Activated T-cell treated with anti-CD3 and anti-CD28 coated beads, Interleukin-2, amount 50 U/mL, for 72 hours (primary cell): ENCODE measurements at regions not wholly inside any gene's neighbourhood (a gene's known extent, or its start where the extent isn't known, plus 50 kb on each side); places are given as distances from the start of the nearest gene placed in this dataset.
"Not testable (repeated sequence)": the region's sequence is repeated elsewhere in the genome, so short reads cannot be mapped to it uniquely, and the experiment has no call there.

Experiments used
- ATAC-seq, 2 donors: fragments of 150-1000 bp; cut with Tn5 transposase; replicated peaks in 1 of 2; 2 replicates each; pipeline ENCODE4 v1.10.0; 2021; ENCODE audit warnings: moderate library complexity in 2 of 2, mild to moderate bottlenecking in 1 of 2
- DNase-seq, 2 donors: peaks; one replicate each; pipeline ENCODE4 v3.0.0; 2021 to 2022; ENCODE audit warnings: mixed read lengths in 1 of 2
- H3K27ac Mint-ChIP-seq: one replicate; pipeline ENCODE4 v1.8.0; 2022; ENCODE audit warnings: mild to moderate bottlenecking, moderate library complexity, mixed read lengths
- H3K27me3 Mint-ChIP-seq: one replicate; pipeline ENCODE4 v1.8.0; 2022; ENCODE audit warnings: low read depth, mixed read lengths
- H3K36me3 Mint-ChIP-seq, 2 donors: one replicate each; pipeline ENCODE4 v1.8.0; 2022; ENCODE audit warnings: mixed read lengths in 2 of 2, mild to moderate bottlenecking in 1 of 2; ENCODE audit not compliant: insufficient read depth in 2 of 2
- H3K4me1 Mint-ChIP-seq: one replicate; pipeline ENCODE4 v1.8.0; 2022; ENCODE audit warnings: low read depth, mixed read lengths
- H3K4me3 Mint-ChIP-seq, 2 donors: one replicate each; pipeline ENCODE4 v1.8.0; 2022; ENCODE audit warnings: mild to moderate bottlenecking in 2 of 2, mixed read lengths in 2 of 2, moderate library complexity in 2 of 2
- H3K9me3 Mint-ChIP-seq, 2 donors: one replicate each; pipeline ENCODE4 v1.8.0; 2022; ENCODE audit warnings: mixed read lengths in 2 of 2

- no peaks in the 10 kb centered on the region for H3K27me3 Mint-ChIP-seq
- H3K9me3 Mint-ChIP-seq = peaks cover 0 to 3% of the 10 kb centered on the region in 2 donors
- no peak overlapping the region for H3K27ac Mint-ChIP-seq
- peaks cover 16% of the 10 kb centered on the region for H3K4me1 Mint-ChIP-seq
- no peak for DNase-seq
- ATAC-seq = no peak
- H3K4me3 Mint-ChIP-seq = no peak overlapping the region
- peaks cover 0 to 2% of the 10 kb centered on the region in 2 donors for H3K36me3 Mint-ChIP-seq
Observed at GRCh38 chr17:77620282-77620681, 338.2 kb upstream of the TNRC6C start.

GRCh38 chr17:77622084-77622483 is 336.4 kb upstream of the TNRC6C start:
- not testable (repeated sequence) for H3K27me3 Mint-ChIP-seq, H3K9me3 Mint-ChIP-seq, H3K4me3 Mint-ChIP-seq, DNase-seq, H3K36me3 Mint-ChIP-seq, ATAC-seq, H3K27ac Mint-ChIP-seq
- H3K4me1 Mint-ChIP-seq = peaks cover 16% of the 10 kb centered on the region

- Mint-ChIP-seq H3K9me3 (peaks cover 5 to 8% of the 10 kb centered on the region in 2 donors), H3K27me3 (peaks cover 1% of the 10 kb centered on the region), H3K27ac (no peak overlapping the region), H3K4me1 (peaks cover 15% of the 10 kb centered on the region), H3K36me3 (peaks cover under 1 to 9% of the 10 kb centered on the region in 2 donors), H3K4me3 (no peak overlapping the region)
- ATAC-seq = no peak
- no peak for DNase-seq
Observed at GRCh38 chr17:77622647-77623046, 335.9 kb upstream of the TNRC6C start.

GRCh38 chr17:77623321-77623720 is 335.2 kb upstream of the TNRC6C start:
- not testable (repeated sequence) for H3K4me1 Mint-ChIP-seq, H3K27ac Mint-ChIP-seq, DNase-seq, H3K4me3 Mint-ChIP-seq, H3K27me3 Mint-ChIP-seq, ATAC-seq
- Mint-ChIP-seq H3K9me3 (peaks cover 9 to 11% of the 10 kb centered on the region in 2 donors), H3K36me3 (peaks cover 4 to 11% of the 10 kb centered on the region in 2 donors)

GRCh38 chr17:77628035-77628434 is 330.5 kb upstream of the TNRC6C start:
- H3K27me3 Mint-ChIP-seq = peaks cover 13% of the 10 kb centered on the region
- no peaks in the 10 kb centered on the region for H3K4me1 Mint-ChIP-seq
- peaks cover 4 to 9% of the 10 kb centered on the region in 2 donors for H3K36me3 Mint-ChIP-seq
- peaks cover 8 to 9% of the 10 kb centered on the region in 2 donors for H3K9me3 Mint-ChIP-seq
- ATAC-seq (no peak), DNase-seq (no peak)
- no peak overlapping the region for H3K27ac Mint-ChIP-seq
- H3K4me3 Mint-ChIP-seq = no peak overlapping the region

GRCh38 chr17:77629284-77629683 is 329.2 kb upstream of the TNRC6C start:
- peaks cover 13% of the 10 kb centered on the region for H3K27me3 Mint-ChIP-seq
- not testable (repeated sequence) for H3K4me3 Mint-ChIP-seq, DNase-seq, H3K9me3 Mint-ChIP-seq, H3K4me1 Mint-ChIP-seq, ATAC-seq, H3K27ac Mint-ChIP-seq
- H3K36me3 Mint-ChIP-seq = peaks cover 4 to 11% of the 10 kb centered on the region in 2 donors

GRCh38 chr17:77631307-77631706 is 327.2 kb upstream of the TNRC6C start:
- H3K27ac Mint-ChIP-seq = no peak overlapping the region
- H3K4me1 Mint-ChIP-seq = peaks cover 24% of the 10 kb centered on the region
- H3K4me3 Mint-ChIP-seq = no peak overlapping the region
- H3K9me3 Mint-ChIP-seq = peaks cover 8 to 9% of the 10 kb centered on the region in 2 donors
- peaks cover 13% of the 10 kb centered on the region for H3K27me3 Mint-ChIP-seq
- ATAC-seq (no peak), DNase-seq (no peak)
- peaks cover 4 to 11% of the 10 kb centered on the region in 2 donors for H3K36me3 Mint-ChIP-seq

- Mint-ChIP-seq H3K36me3 (peaks cover 4 to 5% of the 10 kb centered on the region in 2 donors), H3K9me3 (peaks cover 3 to 4% of the 10 kb centered on the region in 2 donors), H3K27ac (no peak overlapping the region), H3K4me1 (peaks cover 24% of the 10 kb centered on the region), H3K4me3 (no peak overlapping the region), H3K27me3 (peaks cover 12% of the 10 kb centered on the region)
- no peak for DNase-seq
- no peak for ATAC-seq
Observed at GRCh38 chr17:77632619-77633018, 325.9 kb upstream of the TNRC6C start.

- DNase-seq (peak; percentile 48 to 77), ATAC-seq (peak; percentile 98 to 99)
- peaks cover 26% of the 10 kb centered on the region for H3K4me1 Mint-ChIP-seq
- no peak overlapping the region for H3K27ac Mint-ChIP-seq
- H3K9me3 Mint-ChIP-seq = no peaks in the 10 kb centered on the region
- H3K4me3 Mint-ChIP-seq = peak overlapping the region; percentile 5 to 68
- peaks cover 0 to 2% of the 10 kb centered on the region in 2 donors for H3K36me3 Mint-ChIP-seq
- peaks cover 7% of the 10 kb centered on the region for H3K27me3 Mint-ChIP-seq
Observed at GRCh38 chr17:77634710-77635109, 323.8 kb upstream of the TNRC6C start.

- DNase-seq (no peak), ATAC-seq (no peak)
- peaks cover 31% of the 10 kb centered on the region for H3K4me1 Mint-ChIP-seq
- peaks cover 12% of the 10 kb centered on the region for H3K27me3 Mint-ChIP-seq
- no peaks in the 10 kb centered on the region for H3K9me3 Mint-ChIP-seq
- peaks cover 0 to 2% of the 10 kb centered on the region in 2 donors for H3K36me3 Mint-ChIP-seq
- no peak overlapping the region for H3K27ac Mint-ChIP-seq
- peak overlapping the region; percentile 5 to 68 for H3K4me3 Mint-ChIP-seq
Observed at GRCh38 chr17:77635176-77635575, 323.3 kb upstream of the TNRC6C start.

- H3K4me1 Mint-ChIP-seq = peaks cover 34% of the 10 kb centered on the region
- H3K4me3 Mint-ChIP-seq, ATAC-seq, H3K27ac Mint-ChIP-seq, H3K36me3 Mint-ChIP-seq, H3K9me3 Mint-ChIP-seq, DNase-seq: not testable (repeated sequence)
- H3K27me3 Mint-ChIP-seq = peaks cover 18% of the 10 kb centered on the region
Observed at GRCh38 chr17:77635785-77636184, 322.7 kb upstream of the TNRC6C start.

GRCh38 chr17:77636835-77637817 is 321.4 kb upstream of the TNRC6C start:
- ATAC-seq (no peak), DNase-seq (no peak)
- Mint-ChIP-seq H3K27me3 (peaks cover 30% of the 10 kb centered on the region), H3K36me3 (peaks cover 0 to 2% of the 10 kb centered on the region in 2 donors), H3K9me3 (no peaks in the 10 kb centered on the region), H3K27ac (no peak overlapping the region), H3K4me1 (peaks cover 34% of the 10 kb centered on the region), H3K4me3 (no peak overlapping the region)

- ATAC-seq (no peak), DNase-seq (no peak)
- peaks cover 34% of the 10 kb centered on the region for H3K4me1 Mint-ChIP-seq
- H3K27ac Mint-ChIP-seq = no peak overlapping the region
- H3K27me3 Mint-ChIP-seq = peaks cover 30% of the 10 kb centered on the region
- H3K4me3 Mint-ChIP-seq = no peak overlapping the region
- peaks cover 0 to 2% of the 10 kb centered on the region in 2 donors for H3K36me3 Mint-ChIP-seq
- no peaks in the 10 kb centered on the region for H3K9me3 Mint-ChIP-seq
Observed at GRCh38 chr17:77637818-77638575, 320.5 kb upstream of the TNRC6C start.
